ENCODE measurements at regions not wholly inside any gene's neighbourhood (a gene's known extent, or its start where the extent isn't known, plus 50 kb on each side); places are given as distances from the start of the nearest gene placed in this dataset.

DNA sequence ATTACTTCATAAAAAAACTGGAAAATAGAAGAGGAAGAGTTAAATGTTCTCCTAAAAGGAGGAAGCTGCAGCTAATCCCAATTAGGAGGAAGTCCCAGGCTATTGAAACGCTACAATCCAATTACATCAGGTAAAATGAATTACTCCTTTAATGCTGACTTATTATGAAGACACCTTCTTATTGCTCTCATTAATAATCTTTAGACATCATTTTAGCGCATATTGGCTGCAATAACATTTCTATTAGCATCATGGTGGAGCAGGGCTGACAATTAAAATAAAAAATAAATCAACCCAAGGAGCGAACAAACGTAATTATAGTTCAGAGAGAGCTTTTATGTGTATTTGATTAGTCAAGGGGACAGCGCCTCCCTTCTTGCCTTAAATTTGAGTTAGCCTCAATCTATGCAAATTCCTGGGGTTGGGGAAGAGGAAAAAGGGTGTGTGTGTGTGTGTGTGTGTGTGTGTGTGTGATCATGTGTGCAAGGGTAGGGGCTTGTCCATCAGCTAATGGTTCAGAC, 109.0 kb upstream of the IRX6 start:
- TF ChIP-seq, protein P1, sequence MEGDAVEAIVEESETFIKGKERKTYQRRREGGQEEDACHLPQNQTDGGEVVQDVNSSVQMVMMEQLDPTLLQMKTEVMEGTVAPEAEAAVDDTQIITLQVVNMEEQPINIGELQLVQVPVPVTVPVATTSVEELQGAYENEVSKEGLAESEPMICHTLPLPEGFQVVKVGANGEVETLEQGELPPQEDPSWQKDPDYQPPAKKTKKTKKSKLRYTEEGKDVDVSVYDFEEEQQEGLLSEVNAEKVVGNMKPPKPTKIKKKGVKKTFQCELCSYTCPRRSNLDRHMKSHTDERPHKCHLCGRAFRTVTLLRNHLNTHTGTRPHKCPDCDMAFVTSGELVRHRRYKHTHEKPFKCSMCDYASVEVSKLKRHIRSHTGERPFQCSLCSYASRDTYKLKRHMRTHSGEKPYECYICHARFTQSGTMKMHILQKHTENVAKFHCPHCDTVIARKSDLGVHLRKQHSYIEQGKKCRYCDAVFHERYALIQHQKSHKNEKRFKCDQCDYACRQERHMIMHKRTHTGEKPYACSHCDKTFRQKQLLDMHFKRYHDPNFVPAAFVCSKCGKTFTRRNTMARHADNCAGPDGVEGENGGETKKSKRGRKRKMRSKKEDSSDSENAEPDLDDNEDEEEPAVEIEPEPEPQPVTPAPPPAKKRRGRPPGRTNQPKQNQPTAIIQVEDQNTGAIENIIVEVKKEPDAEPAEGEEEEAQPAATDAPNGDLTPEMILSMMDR (conservative IDR thresholded peaks at IDR 0.05) = no peak
- no peak for TF ChIP-seq ZFX (IDR thresholded peaks at IDR 0.05)
